Mesodermal cell (in vitro differentiated cells): ENCODE measurements at regions not wholly inside any gene's neighbourhood (a gene's known extent, or its start where the extent isn't known, plus 50 kb on each side); places are given as distances from the start of the nearest gene placed in this dataset.
A peak's percentile ranks its signal among the peaks of the same experiment; 100 is the strongest.

Experiments used
- H3K27ac ChIP-seq: 2 replicates; pipeline ENCODE4 v1.7.0; 2013; ENCODE audit warnings: mild to moderate bottlenecking, low read depth, low read length, moderate library complexity; ENCODE audit not compliant: severe bottlenecking
- H3K36me3 ChIP-seq: 2 replicates; pipeline ENCODE4 v1.7.1; 2013; ENCODE audit warnings: mild to moderate bottlenecking, low read length, moderate library complexity; ENCODE audit not compliant: control insufficient read depth, insufficient read depth
- H3K4me1 ChIP-seq: one replicate; pipeline ENCODE4 v1.7.1; 2013; ENCODE audit warnings: mild to moderate bottlenecking, low read length; ENCODE audit not compliant: insufficient read depth, control insufficient read depth, poor library complexity, severe bottlenecking
- H3K4me3 ChIP-seq: 2 replicates; pipeline ENCODE4 v1.7.0; 2013; ENCODE audit warnings: low read length, control low read depth, mild to moderate bottlenecking; ENCODE audit not compliant: insufficient read depth, poor library complexity, severe bottlenecking; ENCODE audit errors: extremely low read depth
- H3K9me3 ChIP-seq: 2 replicates; pipeline ENCODE4 v1.7.1; 2013; ENCODE audit warnings: mild to moderate bottlenecking, low read length, moderate library complexity; ENCODE audit not compliant: control insufficient read depth
- WGBS, 2 experiments: methylation state at CpG; one replicate each; pipeline ENCODE4 v1.1.5; 2013; ENCODE audit warnings: missing lambda C conversion rate in 2 of 2; ENCODE audit not compliant: insufficient coverage in 2 of 2; 5-methylcytosine and 5-hydroxymethylcytosine counted together

GRCh38 chr11:15765530-15765929 is 590.8 kb downstream of the SOX6 start:
- Histone ChIP-seq H3K9me3 (no peaks in the 10 kb centered on the region), H3K4me3 (no peak overlapping the region), H3K36me3 (no peaks in the 10 kb centered on the region), H3K4me1 (no peaks in the 10 kb centered on the region), H3K27ac (no peak overlapping the region)
- 95 to 100% methylated on average over 2 to 3 of the region's 3 CpGs for WGBS, 2 experiments

GRCh38 chr11:15768321-15768720 is 588.0 kb downstream of the SOX6 start:
- WGBS, 2 experiments = 80% methylated on average over 1 of the region's 5 CpGs; no CpG with 5 or more reads in 1 of the 2 experiments
- Histone ChIP-seq H3K36me3 (no peaks in the 10 kb centered on the region), H3K27ac (no peak overlapping the region), H3K4me1 (no peaks in the 10 kb centered on the region), H3K9me3 (no peaks in the 10 kb centered on the region), H3K4me3 (no peak overlapping the region)

DNA sequence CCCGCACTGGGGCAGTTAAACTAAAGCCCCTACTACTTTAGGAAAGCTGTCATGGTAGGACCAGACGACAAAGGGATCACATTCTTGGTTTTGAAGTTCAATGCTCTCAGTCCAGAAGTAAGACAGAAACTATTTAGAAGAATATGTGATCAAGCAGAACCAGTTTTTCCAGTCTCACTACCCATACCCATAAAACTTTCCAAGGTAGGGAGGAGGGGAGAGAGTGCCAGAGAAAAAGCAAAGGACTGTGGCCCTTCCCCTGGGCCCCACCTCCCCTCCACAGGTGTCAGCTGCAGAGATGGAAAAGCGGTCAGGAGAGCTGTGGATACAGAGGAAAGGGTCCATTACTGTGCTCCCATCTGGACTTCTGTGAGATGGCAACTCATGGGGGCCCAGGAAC is 587.1 kb downstream of the SOX6 start:
- Histone ChIP-seq H3K4me1 (peaks cover 2% of the 10 kb centered on the region), H3K36me3 (no peaks in the 10 kb centered on the region), H3K9me3 (no peaks in the 10 kb centered on the region), H3K27ac (no peak overlapping the region), H3K4me3 (no peak overlapping the region)
- WGBS, 2 experiments = 83 to 94% methylated on average over 1 to 2 of the region's 3 CpGs

- Histone ChIP-seq H3K27ac (no peak overlapping the region), H3K9me3 (no peaks in the 10 kb centered on the region), H3K36me3 (no peaks in the 10 kb centered on the region), H3K4me1 (peaks cover 8% of the 10 kb centered on the region), H3K4me3 (no peak overlapping the region)
- WGBS, 2 experiments = no CpG with 5 or more reads among the region's 1 CpG
These were observed 585.4 kb downstream of the SOX6 start for GRCh38 chr11:15770798-15771414.

DNA sequence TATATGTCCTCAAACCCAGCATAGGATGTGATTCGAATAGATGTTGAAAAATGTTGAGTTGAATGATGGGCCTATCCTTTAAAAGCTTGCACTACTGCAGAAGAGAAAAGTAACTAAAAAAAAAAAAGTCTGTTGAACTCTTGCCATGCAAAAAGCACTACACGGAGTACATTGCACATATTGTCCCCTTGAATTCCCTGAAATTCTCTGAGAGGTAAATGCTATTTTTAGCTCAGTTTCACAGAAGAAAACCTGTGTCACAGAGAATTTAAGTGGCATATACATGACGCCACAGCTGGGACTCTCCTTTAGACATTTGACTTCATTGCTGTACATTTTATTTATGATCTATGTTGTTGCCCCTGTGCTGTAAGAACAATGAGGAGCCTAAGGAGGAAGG is 583.8 kb downstream of the SOX6 start:
- no peaks in the 10 kb centered on the region for H3K9me3 ChIP-seq
- no CpG with 5 or more reads among the region's 3 CpGs for WGBS, 2 experiments
- peaks cover 8% of the 10 kb centered on the region for H3K4me1 ChIP-seq
- H3K36me3 ChIP-seq = no peaks in the 10 kb centered on the region
- no peak overlapping the region for H3K27ac ChIP-seq
- no peak overlapping the region for H3K4me3 ChIP-seq

DNA sequence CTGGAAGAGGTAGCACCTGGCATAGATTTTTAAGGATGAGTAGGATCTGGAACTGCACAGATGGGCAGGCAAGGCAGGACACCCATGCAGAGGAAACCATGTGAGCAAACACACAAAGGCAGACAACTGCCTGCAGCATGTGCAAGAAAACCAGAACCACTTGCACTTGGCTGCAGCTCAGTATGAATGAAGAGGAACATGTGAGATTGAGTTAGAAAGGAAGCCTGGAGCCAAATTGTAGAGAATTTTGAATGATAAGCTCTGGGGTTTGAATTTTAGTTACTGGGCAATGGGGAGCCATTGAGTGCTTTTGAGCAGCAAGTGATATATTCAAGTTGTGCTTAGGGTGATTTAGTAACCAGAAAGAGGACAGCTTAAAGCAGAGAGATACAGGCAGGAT is 583.4 kb downstream of the SOX6 start:
- Histone ChIP-seq H3K4me3 (no peak overlapping the region), H3K4me1 (peaks cover 8% of the 10 kb centered on the region), H3K27ac (no peak overlapping the region), H3K9me3 (no peaks in the 10 kb centered on the region), H3K36me3 (no peaks in the 10 kb centered on the region)

GRCh38 chr11:15773476-15774387 is 582.6 kb downstream of the SOX6 start:
- no peaks in the 10 kb centered on the region for H3K9me3 ChIP-seq
- 20 to 88% methylated on average over 1 to 13 of the region's 13 CpGs for WGBS, 2 experiments
- no peaks in the 10 kb centered on the region for H3K36me3 ChIP-seq
- no peak overlapping the region for H3K4me3 ChIP-seq
- peaks cover 8% of the 10 kb centered on the region for H3K4me1 ChIP-seq
- peak overlapping the region; percentile 69 for H3K27ac ChIP-seq

DNA sequence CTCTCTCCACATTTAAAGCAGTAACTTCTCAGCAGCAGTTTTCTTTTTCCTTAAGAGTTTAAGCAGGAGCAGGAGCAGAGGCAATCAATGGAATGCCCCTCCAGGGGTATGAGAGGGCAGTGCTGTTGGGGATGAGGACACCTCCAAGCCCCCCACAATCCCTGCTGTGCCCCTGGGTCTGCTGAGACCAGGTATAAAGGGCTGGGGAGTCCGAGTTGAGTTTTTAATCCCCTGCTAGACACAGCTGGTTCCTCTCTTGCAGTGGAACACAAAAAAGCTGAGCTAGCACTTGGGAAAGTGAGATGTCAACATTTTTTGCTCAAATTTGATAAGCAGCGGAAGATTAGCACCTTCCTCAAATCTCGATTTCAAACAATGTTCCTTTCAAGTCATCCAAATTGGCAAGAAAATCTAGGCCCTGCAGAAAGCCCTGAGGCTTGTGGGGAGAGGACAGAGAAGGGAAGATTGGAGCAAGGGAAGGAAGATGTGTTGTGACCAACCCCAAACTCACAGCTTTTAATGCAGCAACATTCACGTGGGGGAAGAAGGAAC is 581.9 kb downstream of the SOX6 start:
- H3K4me1 ChIP-seq = peaks cover 8% of the 10 kb centered on the region
- no peaks in the 10 kb centered on the region for H3K36me3 ChIP-seq
- H3K4me3 ChIP-seq = no peak overlapping the region
- 69 to 100% methylated on average over 1 to 2 of the region's 4 CpGs for WGBS, 2 experiments
- H3K27ac ChIP-seq = peak overlapping the region; percentile 69
- no peaks in the 10 kb centered on the region for H3K9me3 ChIP-seq

DNA sequence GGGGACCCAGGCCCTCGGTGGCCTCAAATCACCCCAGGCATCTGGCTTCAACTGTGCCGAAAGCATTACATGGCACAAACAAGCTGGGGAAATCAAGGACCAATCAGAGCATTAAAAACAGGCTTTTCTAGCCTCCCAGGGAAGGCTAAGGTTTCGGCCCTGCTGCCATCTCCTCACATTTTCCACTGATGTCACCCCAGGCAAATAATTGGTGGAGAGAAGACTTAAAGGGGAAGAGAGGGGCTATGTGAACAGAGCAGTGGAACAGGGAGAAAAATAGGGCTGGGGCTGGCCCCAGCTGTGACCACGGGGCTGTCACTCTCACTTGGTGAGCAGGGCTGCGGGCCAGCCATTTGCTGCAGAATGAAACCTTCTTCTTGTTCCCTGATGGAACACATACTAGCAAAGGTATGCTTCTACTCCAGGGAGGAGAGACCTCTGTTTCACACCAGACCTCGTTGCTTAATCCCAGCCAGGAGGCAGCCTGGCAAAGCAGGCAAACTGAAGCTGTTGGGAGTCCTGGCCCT is 581.3 kb downstream of the SOX6 start:
- Histone ChIP-seq H3K4me3 (no peak overlapping the region), H3K27ac (peak overlapping the region; percentile 69), H3K4me1 (peaks cover 8% of the 10 kb centered on the region), H3K36me3 (no peaks in the 10 kb centered on the region), H3K9me3 (no peaks in the 10 kb centered on the region)
- 76 to 79% methylated on average over 5 to 6 of the region's 6 CpGs for WGBS, 2 experiments

- 92 to 100% methylated on average over 1 to 2 of the region's 2 CpGs for WGBS, 2 experiments
- no peak overlapping the region for H3K27ac ChIP-seq
- H3K9me3 ChIP-seq = no peaks in the 10 kb centered on the region
- H3K4me3 ChIP-seq = no peak overlapping the region
- H3K36me3 ChIP-seq = no peaks in the 10 kb centered on the region
- H3K4me1 ChIP-seq = peaks cover 8% of the 10 kb centered on the region
These were observed 580.5 kb downstream of the SOX6 start for GRCh38 chr11:15775797-15776196.
